ENCODE measurements at regions not wholly inside any gene's neighbourhood (a gene's known extent, or its start where the extent isn't known, plus 50 kb on each side); places are given as distances from the start of the nearest gene placed in this dataset.

GRCh38 chr9:739362-739761 is 102.1 kb upstream of the DMRT1 start:
- TF ChIP-seq ZBTB7A (tag by site-specific recombination; IDR thresholded peaks at IDR 0.05; ENCODE audit: low read depth) (no peak), SALL2 (tag by site-specific recombination; IDR thresholded peaks at IDR 0.05; ENCODE audit: borderline replicate concordance) (no peak), PRDM10 (tag by site-specific recombination; IDR thresholded peaks at IDR 0.05) (no peak), SP7 (tag by site-specific recombination; IDR thresholded peaks at IDR 0.05) (no peak), ZNF785 (tag by site-specific recombination; IDR thresholded peaks at IDR 0.05) (no peak), ZFP41 (tag by site-specific recombination; IDR thresholded peaks at IDR 0.05; ENCODE audit: borderline replicate concordance) (no peak), EGR2 (tag by site-specific recombination; IDR thresholded peaks at IDR 0.05; ENCODE audit: low read depth) (no peak), CTCF (tag by site-specific recombination; IDR thresholded peaks at IDR 0.05) (no peak)

Measured in HEK293 (cell line).